NCI-H1694 (cell line): ENCODE measurements at regions not wholly inside any gene's neighbourhood (a gene's known extent, or its start where the extent isn't known, plus 50 kb on each side); places are given as distances from the start of the nearest gene placed in this dataset.

Source experiments
- DNase-seq: peaks from one replicate; lab custom pipeline; 2025; lab: John Stamatoyannopoulos, UW

DNA sequence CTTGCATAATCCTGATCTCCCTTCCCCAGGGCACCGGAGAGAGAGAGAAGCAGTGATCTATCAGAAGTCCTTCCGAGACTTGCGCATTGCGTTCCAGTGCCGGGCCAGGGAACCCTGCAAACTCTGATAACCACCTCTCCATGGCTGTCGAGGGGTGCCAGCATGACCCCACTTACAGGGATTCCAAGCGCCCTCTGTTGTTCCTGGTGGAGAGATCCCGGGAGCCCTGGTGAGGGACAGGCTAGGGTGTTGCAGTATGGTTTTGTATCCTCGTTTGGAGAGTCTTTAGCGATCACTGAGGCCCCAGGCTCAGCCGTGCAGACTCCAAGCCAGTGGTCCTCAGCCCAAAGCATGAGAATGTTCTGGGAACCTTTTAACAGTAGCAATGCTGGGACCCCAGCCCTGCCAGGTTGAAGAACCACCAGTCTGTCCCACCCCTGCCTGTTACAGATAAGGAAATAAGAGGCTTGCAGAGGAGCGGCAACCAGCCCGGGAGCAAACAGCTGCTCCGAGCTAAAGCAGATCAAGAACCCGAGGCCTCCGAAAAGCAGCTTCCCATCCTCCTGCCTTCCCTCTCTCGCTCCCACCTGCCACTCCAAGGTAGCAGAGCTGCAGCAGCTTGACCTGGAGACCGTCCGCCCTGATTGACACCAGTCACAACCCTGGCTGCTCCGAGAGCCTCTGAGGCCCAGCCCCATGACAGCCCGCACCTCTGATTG lies 150.3 kb upstream of the RPL38 start:
- DNase-seq: no peak

DNA sequence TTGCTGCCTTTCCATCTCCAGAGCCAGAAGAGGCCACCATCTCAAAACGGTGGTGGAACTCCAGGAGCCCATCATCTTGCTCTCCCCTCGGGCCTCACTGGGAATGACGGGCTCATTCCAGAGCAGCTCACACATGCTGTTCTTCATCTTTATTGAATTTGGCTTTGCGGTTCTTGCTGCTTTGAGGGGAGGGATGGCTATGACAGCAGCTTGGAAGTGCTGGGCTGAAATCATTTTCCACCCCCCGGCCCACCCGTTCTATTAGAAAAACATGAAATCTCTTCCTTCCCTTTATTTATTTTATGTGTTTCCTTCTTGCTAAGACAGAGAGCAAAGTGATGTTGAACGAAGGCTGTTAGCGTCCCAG lies 149.8 kb upstream of the RPL38 start:
- DNase-seq: no peak

- DNase-seq: no peak
Measured at GRCh38 chr17:74054249-74054648, 149.2 kb upstream of the RPL38 start.

DNA sequence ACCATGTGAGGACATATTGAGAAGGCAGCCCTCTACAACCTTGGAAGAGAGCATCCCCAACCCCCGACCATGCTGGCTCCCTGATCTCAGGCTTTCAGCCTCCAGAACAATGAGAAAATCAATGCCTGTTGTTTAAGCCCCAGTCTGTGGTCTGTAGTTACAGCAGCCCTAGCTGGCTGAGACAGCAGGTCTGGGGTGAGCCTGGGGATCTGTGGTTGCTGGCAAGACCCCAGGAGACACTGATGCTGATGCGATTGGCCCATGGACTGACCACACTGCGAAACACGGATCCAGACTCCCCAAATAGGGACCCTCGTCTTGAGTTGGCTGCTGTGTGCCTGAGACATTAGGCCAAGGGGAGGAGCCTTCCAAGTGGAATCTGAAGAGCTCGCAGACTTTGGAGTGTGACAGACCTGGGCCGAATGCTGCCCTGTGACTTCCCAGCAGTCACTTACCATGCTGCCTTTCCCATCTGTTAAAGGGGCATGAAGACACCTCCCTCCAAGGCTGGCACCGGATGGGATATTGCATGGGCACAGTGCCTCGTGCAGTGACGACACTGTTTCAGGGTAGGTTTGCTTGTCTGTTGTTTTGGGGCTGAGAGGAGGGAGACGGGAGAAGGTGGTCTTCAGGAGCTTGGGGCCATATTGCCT lies 147.8 kb upstream of the RPL38 start:
- DNase-seq: no peak

GRCh38 chr17:74059479-74060240 lies 143.8 kb upstream of the RPL38 start:
- peak; percentile 77 for DNase-seq

- no peak for DNase-seq
Measured at GRCh38 chr17:74061758-74062157, 141.7 kb upstream of the RPL38 start.

DNA sequence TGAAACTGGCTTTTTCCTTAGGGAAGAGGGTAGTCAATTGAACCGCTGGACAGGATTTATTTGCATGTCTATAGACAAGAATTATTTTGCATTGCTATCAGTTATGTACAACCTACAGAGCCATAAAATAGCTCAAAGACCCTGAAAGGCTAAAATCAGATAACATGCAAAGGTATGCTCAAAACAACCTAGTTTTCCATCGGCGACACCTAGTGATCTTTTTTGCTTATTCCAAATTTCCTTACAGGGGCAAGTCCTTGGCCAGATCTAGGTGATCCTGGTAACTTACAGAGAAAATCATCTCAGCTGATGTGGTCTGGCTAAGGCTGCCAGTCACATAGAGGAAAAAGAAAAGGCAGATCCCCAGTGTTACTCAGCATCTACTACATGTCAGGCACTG lies 141.2 kb upstream of the RPL38 start:
- no peak for DNase-seq

DNA sequence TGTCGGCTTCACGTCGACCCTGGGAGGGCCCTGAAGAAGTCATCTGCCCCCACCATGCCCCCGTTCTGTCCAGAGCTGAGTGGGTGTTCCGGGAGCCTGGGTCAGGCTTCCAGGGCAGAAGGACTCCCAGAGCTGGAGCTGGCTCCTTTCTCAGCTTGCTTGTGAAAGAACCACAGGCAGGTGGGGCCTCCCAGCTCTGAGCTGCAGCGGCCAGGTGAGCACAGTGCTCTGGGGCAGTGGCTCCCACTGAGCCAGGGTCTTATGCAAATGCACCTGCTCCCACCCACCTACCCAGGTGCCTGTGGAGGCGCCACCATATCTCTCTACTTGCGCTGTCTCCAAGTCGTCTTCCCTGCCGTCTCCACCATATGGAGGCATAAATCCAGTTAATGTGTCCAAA lies 140.0 kb upstream of the RPL38 start:
- DNase-seq: no peak

- DNase-seq: no peak
Measured at GRCh38 chr17:74070374-74070773, 133.1 kb upstream of the RPL38 start.

DNA sequence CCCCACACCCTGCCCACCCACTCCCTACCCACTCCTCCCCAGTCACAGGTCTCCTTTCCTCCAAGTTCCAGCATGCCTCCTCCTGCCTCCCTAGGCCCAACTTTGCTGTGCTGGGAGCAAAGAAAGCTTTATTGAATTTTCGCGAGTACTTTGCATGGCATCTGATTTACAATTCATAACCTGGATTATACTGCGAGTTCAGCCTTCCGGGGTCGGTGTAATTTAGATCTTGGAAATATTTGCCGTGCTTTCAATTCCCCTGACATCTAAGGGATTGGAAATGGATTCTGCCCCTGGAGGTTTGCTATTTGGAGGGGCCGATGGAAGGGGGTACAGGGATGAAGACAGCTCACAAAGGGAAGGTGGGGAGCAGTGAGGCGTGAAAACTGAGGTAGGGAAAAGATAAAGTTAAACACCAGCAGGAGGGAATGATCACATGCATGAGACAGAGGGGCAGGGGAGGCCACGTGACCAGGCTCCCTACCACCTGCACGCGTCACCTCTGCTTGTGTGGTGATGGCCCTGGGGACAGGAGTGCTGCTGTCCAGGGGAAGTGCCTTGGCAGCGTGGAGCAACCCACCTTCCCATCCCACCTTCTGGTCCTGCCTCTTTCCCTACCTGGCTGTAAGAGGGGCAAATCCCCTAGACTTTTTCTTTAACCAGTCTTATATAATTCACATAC lies 132.3 kb upstream of the RPL38 start:
- no peak for DNase-seq

DNA sequence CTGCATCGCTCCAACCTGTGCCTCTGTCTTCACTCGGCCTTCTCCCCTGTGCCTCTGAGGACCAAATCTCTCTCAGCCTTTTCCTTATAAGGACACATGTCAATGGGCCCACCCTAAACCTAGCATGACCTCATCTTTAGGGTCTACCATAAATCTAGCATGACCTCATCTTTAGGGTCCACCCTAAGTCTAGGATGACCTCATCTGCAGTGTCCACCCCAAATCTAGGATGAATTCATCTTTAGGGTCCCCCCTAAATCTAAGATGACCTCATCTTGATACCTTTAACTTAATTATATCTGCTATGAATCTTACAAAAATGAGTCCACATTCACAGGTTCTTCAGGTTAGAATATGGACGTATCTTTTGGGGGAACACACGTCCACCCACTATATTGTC lies 131.1 kb upstream of the RPL38 start:
- DNase-seq: no peak

- no peak for DNase-seq
Measured at GRCh38 chr17:74076446-74076845, 127.0 kb upstream of the RPL38 start.

DNA sequence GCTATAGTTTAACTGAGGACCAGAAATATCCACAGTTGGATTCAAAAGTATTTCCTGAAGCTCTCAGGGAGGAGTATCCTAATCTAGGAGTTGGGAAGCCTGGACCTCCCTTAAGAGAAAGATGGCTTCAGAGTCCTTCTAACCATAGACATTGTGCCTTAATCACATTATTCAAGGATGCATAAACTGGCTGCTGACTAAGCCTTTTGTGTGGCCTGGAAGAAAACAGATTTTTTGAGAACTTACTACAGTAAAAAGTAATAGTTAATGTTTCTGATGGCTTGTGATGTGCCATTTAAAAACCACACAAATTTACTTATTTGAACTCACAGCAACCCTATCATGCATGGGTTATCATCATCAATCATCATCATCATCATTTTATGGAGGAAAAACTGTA lies 126.2 kb upstream of the RPL38 start:
- no peak for DNase-seq

- no peak for DNase-seq
Measured at GRCh38 chr17:74078363-74078941, 125.0 kb upstream of the RPL38 start.

DNA sequence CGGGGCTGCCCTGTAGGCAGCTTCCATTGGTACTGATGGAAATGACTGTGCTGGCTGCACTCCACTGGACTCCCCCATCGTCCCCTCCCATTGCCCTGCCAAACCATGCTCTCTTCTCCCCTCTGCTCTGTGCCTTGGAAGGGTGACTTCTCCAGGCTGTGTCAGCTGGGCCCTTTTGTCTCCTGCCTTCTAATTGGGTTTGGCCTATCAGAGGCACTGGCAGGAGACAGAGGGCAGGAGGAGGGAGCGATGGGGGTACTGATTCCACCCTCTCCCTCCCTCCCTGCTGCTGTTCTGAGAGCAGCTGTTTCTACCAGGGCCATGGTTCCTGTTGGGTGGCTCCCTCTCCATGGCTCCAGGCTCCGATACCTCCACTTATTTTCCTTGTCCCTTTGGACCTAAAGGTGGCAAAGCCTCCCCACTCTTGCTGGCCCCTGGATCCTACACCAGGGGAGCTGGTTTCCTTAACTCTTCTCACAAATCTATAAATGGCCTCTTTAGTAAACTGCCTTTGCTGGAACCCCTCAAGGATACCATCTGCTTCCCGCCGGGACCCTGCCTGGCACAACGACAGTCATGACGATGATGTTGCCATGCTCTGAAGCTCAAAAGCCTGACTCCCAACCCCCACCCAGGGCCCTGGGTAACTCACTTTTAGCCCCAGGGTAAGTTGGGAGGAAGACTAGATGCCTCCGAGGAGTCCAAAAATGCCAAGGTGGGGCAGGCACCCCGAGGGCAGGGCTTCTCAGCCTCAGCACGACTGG lies 123.8 kb upstream of the RPL38 start:
- peak; percentile 97 for DNase-seq

DNA sequence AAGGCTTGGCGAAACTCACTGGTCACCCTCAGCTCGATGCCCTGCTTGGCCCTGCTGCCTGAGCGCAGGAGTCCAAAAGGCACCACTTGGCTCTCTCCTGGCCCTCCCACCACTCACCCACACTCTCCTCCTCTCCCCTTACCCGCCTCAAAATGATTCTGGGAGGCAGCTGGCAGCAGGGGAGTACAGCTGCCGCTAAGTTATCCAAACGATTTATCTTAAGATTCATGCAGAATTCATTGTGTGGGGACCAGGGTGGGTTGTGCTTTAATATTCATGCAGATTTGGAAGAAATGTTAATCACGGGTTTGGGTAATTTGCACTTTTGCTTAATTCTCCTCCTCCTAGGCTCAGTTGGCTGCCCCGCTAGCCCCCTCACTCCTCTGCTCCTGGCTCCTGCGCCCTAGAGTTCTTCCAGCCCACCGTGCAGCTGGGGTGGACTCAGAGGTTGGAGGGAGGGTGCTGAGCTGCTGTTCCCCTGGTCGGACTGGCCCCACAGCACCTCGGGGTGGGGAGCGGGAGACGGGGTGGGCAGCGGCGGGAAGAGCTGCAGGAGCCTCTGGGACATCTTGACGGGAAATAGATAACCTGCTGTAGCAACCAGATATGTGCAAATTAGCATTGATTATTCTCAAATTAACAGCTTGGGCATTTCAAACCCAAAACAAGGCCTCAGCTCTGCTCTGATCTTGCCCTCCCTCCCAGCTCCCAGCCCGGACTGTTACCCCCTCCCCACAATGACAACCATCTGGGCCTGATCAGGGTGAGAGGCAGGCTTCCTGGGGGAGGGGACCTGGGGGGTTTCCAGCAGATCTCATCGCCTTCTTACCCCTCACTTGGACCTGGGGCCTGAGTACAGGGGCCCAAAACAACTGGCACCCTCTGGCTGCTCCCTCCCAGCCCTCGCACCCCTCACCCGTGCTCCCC lies 122.6 kb upstream of the RPL38 start:
- peak; percentile 87 for DNase-seq

GRCh38 chr17:74082886-74083285 lies 120.6 kb upstream of the RPL38 start:
- peak; percentile 95 for DNase-seq

GRCh38 chr17:74083321-74083720 lies 120.2 kb upstream of the RPL38 start:
- no peak for DNase-seq

DNA sequence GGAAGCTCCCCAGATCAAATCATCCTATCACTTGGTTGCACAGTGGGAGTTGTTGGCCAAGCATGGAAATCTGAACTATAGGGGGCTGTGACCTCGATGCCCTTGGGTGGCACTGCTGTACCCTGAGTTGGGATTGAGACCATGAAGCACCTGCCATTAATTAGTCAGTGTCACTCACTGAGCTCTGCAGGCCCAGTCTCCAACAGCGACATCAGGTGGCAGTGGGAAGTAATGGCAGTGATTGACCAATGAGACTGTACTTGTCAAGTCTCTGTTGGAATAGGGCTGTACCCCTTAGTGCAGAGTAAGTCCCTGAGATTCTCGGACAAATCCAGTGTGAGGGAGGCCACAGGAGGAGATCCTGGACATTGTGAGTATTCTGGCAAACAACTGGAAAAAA lies 118.0 kb upstream of the RPL38 start:
- no peak for DNase-seq

DNA sequence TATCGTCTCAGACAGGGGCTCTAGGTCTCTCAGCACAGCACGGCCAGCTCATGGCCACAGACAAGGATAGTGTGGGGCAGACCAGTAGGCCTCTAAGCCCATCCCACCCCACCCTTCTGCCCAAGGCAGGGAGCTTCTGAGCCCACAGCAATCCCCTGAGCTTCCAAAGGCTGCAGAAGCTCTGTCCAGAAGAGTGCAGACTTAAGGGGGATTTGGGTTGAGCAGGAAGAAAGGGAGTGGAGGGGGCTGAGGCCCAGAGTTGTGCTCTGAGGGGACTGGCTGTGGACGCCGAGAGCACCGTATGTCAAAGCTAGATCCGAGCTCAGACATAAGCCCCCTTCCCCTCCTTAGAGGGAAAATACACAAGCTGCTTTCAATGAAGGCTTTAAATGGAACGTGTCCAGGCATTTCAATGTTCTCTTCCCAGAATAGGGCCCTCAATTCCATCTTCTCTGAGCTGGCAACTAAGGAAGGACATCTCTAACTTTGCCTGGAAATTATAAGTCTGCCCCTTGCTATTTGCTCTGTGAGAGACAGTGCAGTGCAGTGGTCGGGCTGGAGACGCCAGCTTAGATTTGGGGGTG lies 116.4 kb upstream of the RPL38 start:
- DNase-seq: no peak
